Ishikawa (cell line): ENCODE measurements at regions not wholly inside any gene's neighbourhood (a gene's known extent, or its start where the extent isn't known, plus 50 kb on each side); places are given as distances from the start of the nearest gene placed in this dataset.

ENCODE experiments used
- CEBPB ChIP-seq: IDR thresholded peaks from 2 replicates; pipeline ENCODE4 v1.6.1; 2012
- CREB1 ChIP-seq: IDR thresholded peaks from 2 replicates; pipeline ENCODE4 v1.6.1; 2012; ENCODE audit warnings: low read depth
- EGR1 ChIP-seq: IDR thresholded peaks from 2 replicates; pipeline ENCODE4 v1.6.1; 2012
- EP300 ChIP-seq: IDR thresholded peaks from 2 replicates; pipeline ENCODE4 v1.6.1; 2012; ENCODE audit warnings: borderline replicate concordance
- FOXM1 ChIP-seq: IDR thresholded peaks from 2 replicates; pipeline ENCODE4 v1.6.1; 2012; ENCODE audit warnings: low read depth, borderline replicate concordance
- RAD21 ChIP-seq: IDR thresholded peaks from 2 replicates; pipeline ENCODE4 v1.6.1; 2012; ENCODE audit warnings: low read depth
- TAF1 ChIP-seq: IDR thresholded peaks from 2 replicates; pipeline ENCODE4 v1.6.1; 2012; ENCODE audit warnings: low read depth, mild to moderate bottlenecking
- TEAD4 ChIP-seq: IDR thresholded peaks from 2 replicates; pipeline ENCODE4 v1.6.1; 2012
- YY1 ChIP-seq: IDR thresholded peaks from 2 replicates; pipeline ENCODE4 v1.6.1; 2012; ENCODE audit warnings: low read depth
- ZBTB7A ChIP-seq: IDR thresholded peaks from 2 replicates; pipeline ENCODE4 v1.6.1; 2012; ENCODE audit warnings: low read depth
- TF ChIP-seq, protein P1 (sequence below): IDR thresholded peaks from 2 replicates; pipeline ENCODE4 v1.6.1; 2012
- TF ChIP-seq, protein P2 (sequence below): IDR thresholded peaks from 2 replicates; pipeline ENCODE4 v1.6.1; 2012; ENCODE audit warnings: low read depth, mild to moderate bottlenecking
- TF ChIP-seq, protein P3 (sequence below): IDR thresholded peaks from 2 replicates; pipeline ENCODE4 v1.6.1; 2012

DNA sequence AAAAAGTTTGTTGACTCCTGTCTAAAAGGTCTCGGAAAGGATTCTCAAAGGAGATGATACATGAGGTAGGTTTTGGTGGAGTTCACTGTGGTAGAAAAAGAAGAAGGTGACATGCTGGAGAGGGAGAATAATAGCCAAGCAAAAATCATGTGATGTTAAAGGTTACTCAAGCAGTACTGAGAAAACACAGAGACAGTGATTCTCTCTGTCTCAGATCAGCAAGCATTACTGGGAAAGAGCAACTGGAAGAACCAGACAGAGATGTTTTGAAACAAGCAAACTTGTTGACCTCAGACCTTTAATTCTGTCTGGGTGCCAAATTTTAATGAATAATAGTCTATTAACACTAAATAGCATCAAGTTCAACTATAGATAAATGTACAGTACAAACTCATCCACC lies 183.5 kb upstream of the PLEKHG7 start:
- TF ChIP-seq, protein P1, sequence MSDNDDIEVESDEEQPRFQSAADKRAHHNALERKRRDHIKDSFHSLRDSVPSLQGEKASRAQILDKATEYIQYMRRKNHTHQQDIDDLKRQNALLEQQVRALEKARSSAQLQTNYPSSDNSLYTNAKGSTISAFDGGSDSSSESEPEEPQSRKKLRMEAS, result no peak
- TF ChIP-seq EP300 (no peak), TAF1 (no peak), TEAD4 (no peak), CEBPB (no peak), YY1 (no peak), ZBTB7A (no peak), EGR1 (no peak), CREB1 (no peak), RAD21 (no peak), FOXM1 (no peak)
- TF ChIP-seq, protein P2, sequence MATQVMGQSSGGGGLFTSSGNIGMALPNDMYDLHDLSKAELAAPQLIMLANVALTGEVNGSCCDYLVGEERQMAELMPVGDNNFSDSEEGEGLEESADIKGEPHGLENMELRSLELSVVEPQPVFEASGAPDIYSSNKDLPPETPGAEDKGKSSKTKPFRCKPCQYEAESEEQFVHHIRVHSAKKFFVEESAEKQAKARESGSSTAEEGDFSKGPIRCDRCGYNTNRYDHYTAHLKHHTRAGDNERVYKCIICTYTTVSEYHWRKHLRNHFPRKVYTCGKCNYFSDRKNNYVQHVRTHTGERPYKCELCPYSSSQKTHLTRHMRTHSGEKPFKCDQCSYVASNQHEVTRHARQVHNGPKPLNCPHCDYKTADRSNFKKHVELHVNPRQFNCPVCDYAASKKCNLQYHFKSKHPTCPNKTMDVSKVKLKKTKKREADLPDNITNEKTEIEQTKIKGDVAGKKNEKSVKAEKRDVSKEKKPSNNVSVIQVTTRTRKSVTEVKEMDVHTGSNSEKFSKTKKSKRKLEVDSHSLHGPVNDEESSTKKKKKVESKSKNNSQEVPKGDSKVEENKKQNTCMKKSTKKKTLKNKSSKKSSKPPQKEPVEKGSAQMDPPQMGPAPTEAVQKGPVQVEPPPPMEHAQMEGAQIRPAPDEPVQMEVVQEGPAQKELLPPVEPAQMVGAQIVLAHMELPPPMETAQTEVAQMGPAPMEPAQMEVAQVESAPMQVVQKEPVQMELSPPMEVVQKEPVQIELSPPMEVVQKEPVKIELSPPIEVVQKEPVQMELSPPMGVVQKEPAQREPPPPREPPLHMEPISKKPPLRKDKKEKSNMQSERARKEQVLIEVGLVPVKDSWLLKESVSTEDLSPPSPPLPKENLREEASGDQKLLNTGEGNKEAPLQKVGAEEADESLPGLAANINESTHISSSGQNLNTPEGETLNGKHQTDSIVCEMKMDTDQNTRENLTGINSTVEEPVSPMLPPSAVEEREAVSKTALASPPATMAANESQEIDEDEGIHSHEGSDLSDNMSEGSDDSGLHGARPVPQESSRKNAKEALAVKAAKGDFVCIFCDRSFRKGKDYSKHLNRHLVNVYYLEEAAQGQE, result no peak
- TF ChIP-seq, protein P3, sequence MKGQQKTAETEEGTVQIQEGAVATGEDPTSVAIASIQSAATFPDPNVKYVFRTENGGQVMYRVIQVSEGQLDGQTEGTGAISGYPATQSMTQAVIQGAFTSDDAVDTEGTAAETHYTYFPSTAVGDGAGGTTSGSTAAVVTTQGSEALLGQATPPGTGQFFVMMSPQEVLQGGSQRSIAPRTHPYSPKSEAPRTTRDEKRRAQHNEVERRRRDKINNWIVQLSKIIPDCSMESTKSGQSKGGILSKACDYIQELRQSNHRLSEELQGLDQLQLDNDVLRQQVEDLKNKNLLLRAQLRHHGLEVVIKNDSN, result no peak
